Stimulated activated naive B cell treated with anti-CD40 and anti-IgM and Interleukin-4, amounts not matched to agents 10 μg/mL and 1 μg/mL and 100 μg/mL, for 72 hours (primary cell): ENCODE measurements at regions not wholly inside any gene's neighbourhood (a gene's known extent, or its start where the extent isn't known, plus 50 kb on each side); places are given as distances from the start of the nearest gene placed in this dataset.

Experiments used
- ATAC-seq, 2 donors: fragments of 150-1000 bp; cut with Tn5 transposase; replicated peaks; 2 replicates each; pipeline ENCODE4 v1.10.0; 2021; ENCODE audit warnings: moderate library complexity in 1 of 2
- DNase-seq: peaks from one replicate; pipeline ENCODE4 v3.0.0; 2021
- H3K27ac Mint-ChIP-seq: one replicate; pipeline ENCODE4 v1.8.0; 2022; ENCODE audit warnings: mild to moderate bottlenecking, mixed read lengths
- H3K27me3 Mint-ChIP-seq, 2 donors: one replicate each; pipeline ENCODE4 v1.8.0; 2022; ENCODE audit warnings: mixed read lengths in 2 of 2
- H3K36me3 Mint-ChIP-seq, 2 donors: one replicate each; pipeline ENCODE4 v1.8.0; 2022; ENCODE audit warnings: mixed read lengths in 2 of 2, mild to moderate bottlenecking in 1 of 2
- H3K4me1 Mint-ChIP-seq, 2 donors: one replicate each; pipeline ENCODE4 v1.8.0; 2022; ENCODE audit warnings: mixed read lengths in 2 of 2, mild to moderate bottlenecking in 1 of 2
- H3K4me3 Mint-ChIP-seq, 2 donors: one replicate each; pipeline ENCODE4 v1.8.0; 2022; ENCODE audit warnings: mild to moderate bottlenecking in 2 of 2, mixed read lengths in 2 of 2, moderate library complexity in 1 of 2
- H3K9me3 Mint-ChIP-seq, 2 donors: one replicate each; pipeline ENCODE4 v1.8.0; 2022; ENCODE audit warnings: mixed read lengths in 2 of 2, mild to moderate bottlenecking in 1 of 2

- no peaks in the 10 kb centered on the region for H3K9me3 Mint-ChIP-seq
- H3K36me3 Mint-ChIP-seq, result no peaks in the 10 kb centered on the region
- DNase-seq (no peak), ATAC-seq (no peak)
- peaks cover 0 to 12% of the 10 kb centered on the region in 2 donors for H3K27me3 Mint-ChIP-seq
- no peak overlapping the region for H3K4me3 Mint-ChIP-seq
- no peak overlapping the region for H3K27ac Mint-ChIP-seq
- peaks cover 5 to 9% of the 10 kb centered on the region in 2 donors for H3K4me1 Mint-ChIP-seq
These were observed 204.9 kb downstream of the USP12 start for GRCh38 chr13:26966701-26967080.

DNA sequence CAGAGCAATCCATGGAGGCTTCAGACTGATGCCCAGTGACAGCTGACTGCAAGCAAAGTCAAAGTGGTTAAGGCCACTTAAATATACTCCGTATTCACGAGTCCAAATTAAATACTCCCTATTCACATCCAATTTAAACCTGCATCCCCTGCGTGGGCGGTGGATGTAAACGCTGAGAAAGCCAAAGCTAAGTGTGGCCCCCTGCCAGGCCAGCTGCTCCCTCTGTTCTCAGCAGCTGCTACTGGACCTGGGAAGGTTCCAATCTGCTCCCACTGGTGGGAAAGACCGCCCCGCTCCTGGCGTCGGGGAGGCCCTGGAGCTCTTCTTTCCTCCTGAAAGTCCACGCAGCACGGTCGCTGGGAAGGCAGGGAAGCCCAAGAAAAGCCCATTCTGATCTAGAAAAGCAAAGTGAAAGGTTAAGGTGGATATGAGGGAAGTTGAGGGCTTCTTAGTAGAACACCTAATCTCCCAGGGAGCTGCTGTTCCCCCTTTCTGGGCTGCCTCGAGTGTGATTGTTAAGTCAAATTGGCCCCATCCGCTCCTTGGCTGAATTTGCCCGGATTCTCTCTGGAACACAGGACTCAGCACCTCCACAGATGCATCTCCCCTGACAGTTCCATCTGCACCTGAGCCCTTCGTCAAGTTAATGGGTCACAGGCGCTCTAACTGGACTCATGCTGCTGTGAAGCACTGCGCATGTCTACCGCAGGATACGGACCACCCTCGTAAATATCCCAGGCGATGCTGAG is 205.5 kb downstream of the USP12 start:
- no peak overlapping the region for H3K4me3 Mint-ChIP-seq
- H3K27me3 Mint-ChIP-seq, result peaks cover under 1 to 12% of the 10 kb centered on the region in 2 donors
- DNase-seq (no peak), ATAC-seq (no peak)
- peaks cover 5 to 9% of the 10 kb centered on the region in 2 donors for H3K4me1 Mint-ChIP-seq
- H3K27ac Mint-ChIP-seq, result no peak overlapping the region
- H3K9me3 Mint-ChIP-seq, result no peaks in the 10 kb centered on the region
- no peaks in the 10 kb centered on the region for H3K36me3 Mint-ChIP-seq

GRCh38 chr13:26964278-26965250 is 204.0 kb upstream of the GPR12 start:
- no peaks in the 10 kb centered on the region for H3K36me3 Mint-ChIP-seq
- DNase-seq (no peak), ATAC-seq (peak; percentile 35 to 75)
- H3K4me3 Mint-ChIP-seq, result no peak overlapping the region
- peaks cover 8 to 12% of the 10 kb centered on the region in 2 donors for H3K27me3 Mint-ChIP-seq
- no peaks in the 10 kb centered on the region for H3K9me3 Mint-ChIP-seq
- H3K4me1 Mint-ChIP-seq, result peaks cover 5 to 9% of the 10 kb centered on the region in 2 donors
- no peak overlapping the region for H3K27ac Mint-ChIP-seq

DNA sequence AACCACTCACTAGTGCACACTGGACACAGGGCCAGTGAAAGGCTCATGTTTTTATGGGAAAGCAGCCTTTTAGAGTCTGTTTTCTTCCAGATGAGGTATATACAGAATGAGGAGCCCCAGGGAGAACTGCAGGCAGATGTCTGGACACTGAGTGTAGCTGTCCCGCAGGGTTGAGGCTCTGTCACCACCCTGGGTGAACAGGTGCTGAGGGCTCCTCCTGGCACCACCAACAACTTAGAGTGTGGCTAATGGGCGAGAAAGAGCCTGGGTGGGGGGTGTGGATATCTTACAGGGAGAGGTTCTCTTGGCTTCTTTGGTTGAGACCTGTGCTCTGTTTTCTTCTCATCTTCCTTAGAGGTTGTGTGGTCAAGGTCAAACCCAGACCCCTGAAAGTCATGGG is 202.1 kb upstream of the GPR12 start:
- H3K27ac Mint-ChIP-seq, result no peak overlapping the region
- H3K4me3 Mint-ChIP-seq, result no peak overlapping the region
- no peaks in the 10 kb centered on the region for H3K36me3 Mint-ChIP-seq
- H3K4me1 Mint-ChIP-seq, result peaks cover 5 to 9% of the 10 kb centered on the region in 2 donors
- DNase-seq (no peak), ATAC-seq (no peak)
- H3K9me3 Mint-ChIP-seq, result no peaks in the 10 kb centered on the region
- H3K27me3 Mint-ChIP-seq, result peaks cover 12% of the 10 kb centered on the region in 2 donors

- no peak for DNase-seq
- Mint-ChIP-seq H3K27me3 (peaks cover 9 to 12% of the 10 kb centered on the region in 2 donors), H3K36me3 (no peaks in the 10 kb centered on the region), H3K27ac (no peak overlapping the region), H3K9me3 (no peaks in the 10 kb centered on the region), H3K4me3 (no peak overlapping the region), H3K4me1 (peaks cover 5 to 9% of the 10 kb centered on the region in 2 donors)
- no peak for ATAC-seq
These were observed 201.5 kb upstream of the GPR12 start for GRCh38 chr13:26961890-26962615.

DNA sequence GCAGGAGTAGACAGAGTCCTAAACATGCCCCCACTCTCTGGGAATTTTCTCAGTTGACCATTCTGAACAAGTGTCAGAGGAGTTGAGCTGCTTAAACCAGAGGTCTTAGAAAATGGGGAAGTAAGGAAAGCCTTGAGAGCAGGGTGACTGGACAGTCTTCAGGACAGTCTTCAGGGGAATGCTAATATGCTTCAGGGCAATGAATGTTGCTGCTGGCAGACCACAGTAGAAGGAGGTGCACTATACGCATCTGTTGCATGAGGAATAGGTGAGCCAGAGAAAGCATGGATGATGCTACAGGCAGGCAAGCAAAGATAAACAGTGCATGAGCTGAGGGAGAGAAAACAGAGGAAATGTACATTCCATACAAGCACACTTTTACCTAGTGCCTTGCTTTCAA is 196.6 kb upstream of the GPR12 start:
- DNase-seq, result no peak
- Mint-ChIP-seq H3K36me3 (no peaks in the 10 kb centered on the region), H3K27ac (no peak overlapping the region), H3K4me3 (no peak overlapping the region), H3K4me1 (no peaks in the 10 kb centered on the region), H3K27me3 (peaks cover 12 to 15% of the 10 kb centered on the region in 2 donors), H3K9me3 (no peaks in the 10 kb centered on the region)
- ATAC-seq, result no peak

GRCh38 chr13:26956522-26957142 is 196.0 kb upstream of the GPR12 start:
- no peak for DNase-seq
- ATAC-seq, result no peak
- Mint-ChIP-seq H3K4me3 (no peak overlapping the region), H3K36me3 (no peaks in the 10 kb centered on the region), H3K9me3 (no peaks in the 10 kb centered on the region), H3K4me1 (no peaks in the 10 kb centered on the region), H3K27ac (no peak overlapping the region), H3K27me3 (peaks cover 12 to 15% of the 10 kb centered on the region in 2 donors)

GRCh38 chr13:26954976-26955375 is 194.4 kb upstream of the GPR12 start:
- Mint-ChIP-seq H3K36me3 (no peaks in the 10 kb centered on the region), H3K27me3 (peaks cover 8 to 15% of the 10 kb centered on the region in 2 donors), H3K9me3 (no peaks in the 10 kb centered on the region), H3K4me3 (no peak overlapping the region), H3K27ac (no peak overlapping the region), H3K4me1 (no peaks in the 10 kb centered on the region)
- ATAC-seq, result no peak
- no peak for DNase-seq

- ATAC-seq (no peak), DNase-seq (no peak)
- Mint-ChIP-seq H3K27me3 (peaks cover 0 to 11% of the 10 kb centered on the region in 2 donors), H3K27ac (no peak overlapping the region), H3K4me3 (no peak overlapping the region), H3K4me1 (no peaks in the 10 kb centered on the region), H3K9me3 (no peaks in the 10 kb centered on the region), H3K36me3 (no peaks in the 10 kb centered on the region)
These were observed 192.7 kb upstream of the GPR12 start for GRCh38 chr13:26953291-26953690.

GRCh38 chr13:26952551-26953143 is 192.1 kb upstream of the GPR12 start:
- no peak overlapping the region for H3K4me3 Mint-ChIP-seq
- no peaks in the 10 kb centered on the region for H3K4me1 Mint-ChIP-seq
- no peaks in the 10 kb centered on the region for H3K9me3 Mint-ChIP-seq
- H3K27ac Mint-ChIP-seq, result no peak overlapping the region
- peaks cover 0 to 11% of the 10 kb centered on the region in 2 donors for H3K27me3 Mint-ChIP-seq
- no peak for ATAC-seq
- no peaks in the 10 kb centered on the region for H3K36me3 Mint-ChIP-seq
- no peak for DNase-seq

DNA sequence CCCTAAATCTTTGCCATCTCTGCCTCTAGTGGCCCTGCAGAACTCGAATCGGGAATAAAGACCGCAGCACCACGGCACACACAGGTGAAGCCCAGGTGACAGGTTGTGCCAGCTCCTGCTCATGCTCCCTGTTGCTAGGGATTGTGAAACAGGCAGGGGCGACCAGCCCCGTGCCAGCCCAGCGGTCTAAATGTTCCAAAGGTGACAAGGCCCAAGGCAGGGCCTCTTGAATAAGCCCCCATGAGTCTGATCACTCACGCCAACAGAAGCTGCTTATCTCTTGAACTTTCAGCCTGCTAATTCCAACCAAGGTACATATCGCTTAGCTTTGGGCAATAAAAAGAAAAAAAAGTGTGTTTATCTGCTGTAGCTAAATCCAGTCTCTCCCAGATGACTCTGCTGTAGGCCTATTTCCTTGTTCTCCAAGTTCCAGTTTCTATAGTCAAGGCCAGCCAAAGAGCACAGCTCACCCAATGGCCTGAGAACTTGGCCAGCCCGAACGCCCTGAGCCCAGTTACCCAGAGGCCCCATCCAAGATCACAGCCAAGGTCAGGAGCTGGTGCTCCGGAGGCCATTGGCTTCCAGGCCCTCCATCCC is 191.1 kb upstream of the GPR12 start:
- peaks cover 0 to 7% of the 10 kb centered on the region in 2 donors for H3K27me3 Mint-ChIP-seq
- no peak overlapping the region for H3K27ac Mint-ChIP-seq
- no peaks in the 10 kb centered on the region for H3K36me3 Mint-ChIP-seq
- ATAC-seq (no peak), DNase-seq (no peak)
- no peak overlapping the region for H3K4me3 Mint-ChIP-seq
- no peaks in the 10 kb centered on the region for H3K4me1 Mint-ChIP-seq
- H3K9me3 Mint-ChIP-seq, result no peaks in the 10 kb centered on the region

- ATAC-seq (no peak), DNase-seq (no peak)
- Mint-ChIP-seq H3K4me3 (no peak overlapping the region), H3K4me1 (no peaks in the 10 kb centered on the region), H3K27me3 (peaks cover 0 to 7% of the 10 kb centered on the region in 2 donors), H3K27ac (no peak overlapping the region), H3K36me3 (no peaks in the 10 kb centered on the region), H3K9me3 (no peaks in the 10 kb centered on the region)
These were observed 190.4 kb upstream of the GPR12 start for GRCh38 chr13:26950968-26951367.

DNA sequence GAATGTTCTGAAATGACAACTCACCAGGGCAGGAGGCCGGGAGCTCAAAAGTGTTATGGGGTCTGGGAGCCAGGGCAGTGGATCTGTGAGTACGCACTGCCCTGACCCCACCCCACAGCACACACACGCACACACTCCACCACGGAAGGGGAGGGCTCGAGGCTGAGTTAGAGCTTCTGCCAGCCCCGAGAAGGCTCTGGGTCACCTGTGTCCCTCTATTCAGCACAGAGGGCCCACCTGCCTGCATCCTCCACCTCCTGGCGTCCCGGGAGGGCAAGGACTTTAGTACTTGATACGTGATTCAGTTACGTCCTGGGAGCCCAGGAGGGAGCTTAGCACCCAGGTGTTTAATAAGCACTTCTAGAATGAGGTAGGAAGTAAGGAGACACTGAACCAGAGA is 190.0 kb upstream of the GPR12 start:
- H3K36me3 Mint-ChIP-seq, result no peaks in the 10 kb centered on the region
- no peaks in the 10 kb centered on the region for H3K9me3 Mint-ChIP-seq
- no peaks in the 10 kb centered on the region for H3K4me1 Mint-ChIP-seq
- DNase-seq, result no peak
- no peak overlapping the region for H3K27ac Mint-ChIP-seq
- no peak overlapping the region for H3K4me3 Mint-ChIP-seq
- H3K27me3 Mint-ChIP-seq, result peaks cover 0 to 7% of the 10 kb centered on the region in 2 donors
- no peak for ATAC-seq
